HepG2 (cell line): ENCODE measurements at regions not wholly inside any gene's neighbourhood (a gene's known extent, or its start where the extent isn't known, plus 50 kb on each side); places are given as distances from the start of the nearest gene placed in this dataset.

Experiments used
- ATAC-seq: fragments of 200-7000 bp; cut with Tn5 transposase; 3 replicates; pipeline ENCODE4 v1.9.1; 2020; ENCODE audit warnings: mild to moderate bottlenecking, moderate library complexity
- BruUV-seq: library from RNA; stranded (reverse); fragments of 400-500 nt; replicated peaks from 2 replicates; lab custom pipeline; 2021; lab: Mats Ljungman, UMichigan
- CTCF ChIA-PET: fragments of 300-600 bp; formaldehyde crosslinking; extraction: SDS; loops from one replicate; lab custom pipeline; 2021; ENCODE audit warnings: low total read pairs, inconsistent platforms, low intra/inter-chr PET ratio; lab: Yijun Ruan, JAX
- POLR2A ChIA-PET: fragments of 350-600 bp; sonication (Branson Sonifier 250); formaldehyde crosslinking; loops from one replicate; lab custom pipeline; 2020; ENCODE audit warnings: antibody characterized with exemption, inconsistent platforms; lab: Yijun Ruan, JAX
- DNase-seq: peaks from one replicate; pipeline ENCODE4 v3.0.0-alpha.2; 2015; ENCODE audit warnings: low spot score
- FAIRE-seq: peaks from 3 replicates; lab custom pipeline; 2011; peaks lifted over from hg19 to GRCh38; lab: Jason Lieb, UNC
- H2AFZ ChIP-seq: one replicate; pipeline ENCODE4 v1.6.1; 2011; ENCODE audit warnings: low read length, inconsistent platforms
- H3K27ac ChIP-seq: fragments of 300-600 bp; 3 replicates; pipeline ENCODE4 v1.8.0; 2011; ENCODE audit warnings: mixed run types, mild to moderate bottlenecking, mixed read lengths, low read length, inconsistent platforms; ENCODE audit not compliant: insufficient read depth; ENCODE audit errors: extremely low read length
- H3K27me3 ChIP-seq, 2 experiments: fragments of 200-600 bp in 1 of 2; 2 replicates in 1 of 2; 3 replicates in 1 of 2; pipeline versions ENCODE4 v1.6.0 to v1.8.0; 2011; ENCODE audit warnings: low read length in 2 of 2, mild to moderate bottlenecking in 2 of 2, moderate library complexity in 2 of 2, inconsistent platforms in 1 of 2; ENCODE audit not compliant: insufficient read depth in 2 of 2, control insufficient read depth in 1 of 2
- H3K36me3 ChIP-seq, 2 experiments: fragments of 200-600 bp in 1 of 2; replicated peaks in 1 of 2; 2 replicates in 1 of 2; 3 replicates in 1 of 2; pipeline versions ENCODE4 v1.5.1 to v1.8.0; 2011; ENCODE audit warnings: low read length in 2 of 2, inconsistent platforms in 1 of 2; ENCODE audit not compliant: insufficient read depth in 2 of 2, control insufficient read depth in 1 of 2
- H3K4me1 ChIP-seq: 2 replicates; pipeline ENCODE4 v1.5.1; 2012; ENCODE audit warnings: low read length, inconsistent platforms; ENCODE audit not compliant: insufficient read depth
- H3K4me2 ChIP-seq: 2 replicates; pipeline ENCODE4 v1.6.0; 2011; ENCODE audit warnings: low read depth, low read length, inconsistent platforms
- H3K4me3 ChIP-seq, 3 experiments: fragments of 200-600 bp in 1 of 3; sonication (generic), shearing (Covaris generic) in 1 of 3; replicated peaks in 1 of 3; 2 replicates each; pipeline ENCODE4 v1.5.1; 2011 to 2016; ENCODE audit warnings: low read length in 3 of 3, inconsistent platforms in 2 of 3, low read depth in 2 of 3, mild to moderate bottlenecking in 2 of 3, control low read depth in 1 of 3, mixed read lengths in 1 of 3; ENCODE audit not compliant: insufficient read depth in 1 of 3
- H3K79me2 ChIP-seq: one replicate; pipeline ENCODE4 v1.6.1; 2011; ENCODE audit warnings: low read length, inconsistent platforms; ENCODE audit not compliant: insufficient read depth
- H3K9ac ChIP-seq: 2 replicates; pipeline ENCODE4 v1.6.0; 2011; ENCODE audit warnings: mild to moderate bottlenecking, low read depth, low read length, inconsistent platforms; ENCODE audit not compliant: insufficient read depth
- H3K9me3 ChIP-seq: 2 replicates; pipeline ENCODE4 v1.5.1; 2012; ENCODE audit warnings: mild to moderate bottlenecking, low read length
- H4K20me1 ChIP-seq: 2 replicates; pipeline ENCODE4 v1.6.0; 2011; ENCODE audit warnings: inconsistent platforms, mild to moderate bottlenecking, low read length, moderate library complexity; ENCODE audit not compliant: insufficient read depth
- FOXM1 ChIP-seq: sonication (generic); formaldehyde crosslinking; IDR thresholded peaks from 2 replicates; pipeline ENCODE4 v1.5.0; 2020; ENCODE audit warnings: missing genetic modification reagents
- NFATC3 ChIP-seq: sonication (generic); formaldehyde crosslinking; IDR thresholded peaks from 2 replicates; pipeline ENCODE4 v1.5.1; 2020; ENCODE audit warnings: mild to moderate bottlenecking, missing genetic modification reagents
- NFE2 ChIP-seq: sonication (generic); formaldehyde crosslinking; IDR thresholded peaks from 2 replicates; pipeline ENCODE4 v1.4.0; 2020; ENCODE audit warnings: missing genetic modification reagents
- PAXIP1 ChIP-seq: sonication (generic); formaldehyde crosslinking; conservative IDR thresholded peaks from 2 replicates; pipeline ENCODE4 v1.4.0; 2020; ENCODE audit warnings: mild to moderate bottlenecking, missing genetic modification reagents, moderate library complexity
- SRSF4 ChIP-seq: fragments of 200-400 bp; formaldehyde crosslinking; IDR thresholded peaks from one replicate; pipeline ENCODE4 v1.6.1; 2018; ENCODE audit warnings: mild to moderate bottlenecking, low read depth, low read length, moderate library complexity; ENCODE audit not compliant: poor library complexity, severe bottlenecking
- YEATS2 ChIP-seq: sonication (generic); formaldehyde crosslinking; IDR thresholded peaks from 2 replicates; pipeline ENCODE4 v1.4.0; 2020; ENCODE audit warnings: missing genetic modification reagents, borderline replicate concordance
- ZEB1 ChIP-seq: IDR thresholded peaks from 2 replicates; pipeline ENCODE4 v1.6.1; 2012; ENCODE audit warnings: mild to moderate bottlenecking, low read depth, inconsistent platforms; ENCODE audit not compliant: insufficient replicate concordance
- WGBS: methylation state at CpG from one replicate; pipeline ENCODE4 v1.1.6; 2017; ENCODE audit warnings: low lambda C conversion rate; 5-methylcytosine and 5-hydroxymethylcytosine counted together
- in situ Hi-C: cut with HindIII; loops from 2 replicates; pipeline ENCODE4 v1.10.0; 2017; ENCODE audit warnings: low pct_unique_long_range_greater_than_20kb; ENCODE audit not compliant: extremely low pct_ligation_motif_present
- intact Hi-C: fragments of 100-400 bp; cut with micrococcal nuclease; formaldehyde crosslinking; loops from one replicate; pipeline ENCODE4 v1.10.0; 2022; ENCODE audit not compliant: unreplicated experiment
- TF ChIP-seq, protein P1 (sequence below): sonication (generic); formaldehyde crosslinking; conservative IDR thresholded peaks from 2 replicates; pipeline ENCODE4 v1.4.0; 2020; ENCODE audit warnings: missing genetic modification reagents

- TF ChIP-seq PAXIP1 (CRISPR knock-in tag) (no peak), YEATS2 (no peak), NFATC3 (CRISPR knock-in tag) (no peak), SRSF4 (no peak), NFE2 (no peak)
- TF ChIP-seq, protein P1, sequence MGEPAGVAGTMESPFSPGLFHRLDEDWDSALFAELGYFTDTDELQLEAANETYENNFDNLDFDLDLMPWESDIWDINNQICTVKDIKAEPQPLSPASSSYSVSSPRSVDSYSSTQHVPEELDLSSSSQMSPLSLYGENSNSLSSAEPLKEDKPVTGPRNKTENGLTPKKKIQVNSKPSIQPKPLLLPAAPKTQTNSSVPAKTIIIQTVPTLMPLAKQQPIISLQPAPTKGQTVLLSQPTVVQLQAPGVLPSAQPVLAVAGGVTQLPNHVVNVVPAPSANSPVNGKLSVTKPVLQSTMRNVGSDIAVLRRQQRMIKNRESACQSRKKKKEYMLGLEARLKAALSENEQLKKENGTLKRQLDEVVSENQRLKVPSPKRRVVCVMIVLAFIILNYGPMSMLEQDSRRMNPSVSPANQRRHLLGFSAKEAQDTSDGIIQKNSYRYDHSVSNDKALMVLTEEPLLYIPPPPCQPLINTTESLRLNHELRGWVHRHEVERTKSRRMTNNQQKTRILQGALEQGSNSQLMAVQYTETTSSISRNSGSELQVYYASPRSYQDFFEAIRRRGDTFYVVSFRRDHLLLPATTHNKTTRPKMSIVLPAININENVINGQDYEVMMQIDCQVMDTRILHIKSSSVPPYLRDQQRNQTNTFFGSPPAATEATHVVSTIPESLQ (CRISPR knock-in tag): no peak
These were observed 590.4 kb upstream of the DPPA4 start (continued) for GRCh38 chr3:109927726-109928125.

- in situ Hi-C loops: no loop called here
- BruUV-seq: no TSS peak
- Histone ChIP-seq H3K4me2 (no peak overlapping the region), H3K9me3 (no peaks in the 10 kb centered on the region), H2AFZ (no peak overlapping the region), H3K4me3 (no peak overlapping the region), H3K9ac (no peak overlapping the region), H3K4me1 (no peaks in the 10 kb centered on the region), H3K79me2 (no peaks in the 10 kb centered on the region)
- ChIA-PET CTCF (no interaction called here), POLR2A (no interaction called here)
- FAIRE-seq: no peak
- TF ChIP-seq FOXM1 (no peak), ZEB1 (no peak)
- TF ChIP-seq, all 625 proteins: peak for 0
- H3K27ac ChIP-seq: no peak overlapping the region
- H3K36me3 ChIP-seq: no peaks in the 10 kb centered on the region
- ATAC-seq: no peak
- H3K27me3 ChIP-seq: no peaks in the 10 kb centered on the region
- DNase-seq: no peak
- WGBS: 48% methylated on average over 3 of the region's 3 CpGs
- intact Hi-C loops: no loop called here
- no peaks in the 10 kb centered on the region for H4K20me1 ChIP-seq
These were observed 593.2 kb upstream of the DPPA4 start for GRCh38 chr3:109930582-109930981.
